Activated CD4-positive, alpha-beta T cell treated with anti-CD3 and anti-CD28 coated beads, Interleukin-2, amount 10 ng/mL, durations not matched to agents 7 days and 5 days (primary cell): ENCODE measurements at regions not wholly inside any gene's neighbourhood (a gene's known extent, or its start where the extent isn't known, plus 50 kb on each side); places are given as distances from the start of the nearest gene placed in this dataset.
A peak's percentile ranks its signal among the peaks of the same experiment; 100 is the strongest.
"Not testable (repeated sequence)": the region's sequence is repeated elsewhere in the genome, so short reads cannot be mapped to it uniquely, and the experiment has no call there.

ENCODE experiments used
- CTCF ChIA-PET: fragments of 350-600 bp; sonication (Branson Sonifier 250); formaldehyde crosslinking; loops from one replicate; lab custom pipeline; 2021; ENCODE audit warnings: antibody characterized with exemption; lab: Charles Lee
- POLR2A ChIA-PET: fragments of 350-600 bp; sonication (Branson Sonifier 250); formaldehyde crosslinking; loops from one replicate; lab custom pipeline; 2021; ENCODE audit warnings: antibody characterized with exemption; lab: Charles Lee
- DNase-seq: peaks from one replicate; pipeline ENCODE4 v3.0.0-alpha.2; 2020
- H3K27ac Mint-ChIP-seq: one replicate; pipeline ENCODE4 v1.8.0; 2021; ENCODE audit warnings: mild to moderate bottlenecking, moderate library complexity, mixed read lengths
- H3K27me3 Mint-ChIP-seq: one replicate; pipeline ENCODE4 v1.8.0; 2021; ENCODE audit warnings: mixed read lengths
- H3K36me3 Mint-ChIP-seq: one replicate; pipeline ENCODE4 v1.8.0; 2021; ENCODE audit warnings: low read depth, mixed read lengths
- H3K4me1 Mint-ChIP-seq: one replicate; pipeline ENCODE4 v1.8.0; 2021; ENCODE audit warnings: mixed read lengths
- H3K4me3 Mint-ChIP-seq: one replicate; pipeline ENCODE4 v1.8.0; 2021; ENCODE audit warnings: mild to moderate bottlenecking, moderate library complexity, mixed read lengths
- H3K9me3 Mint-ChIP-seq: one replicate; pipeline ENCODE4 v1.8.0; 2021; ENCODE audit warnings: mixed read lengths

- H3K9me3 Mint-ChIP-seq, H3K36me3 Mint-ChIP-seq, H3K4me1 Mint-ChIP-seq, DNase-seq, POLR2A ChIA-PET, CTCF ChIA-PET, H3K4me3 Mint-ChIP-seq, H3K27ac Mint-ChIP-seq, H3K27me3 Mint-ChIP-seq: not testable (repeated sequence)
These were observed 63.5 kb downstream of the UNC93B1 start for GRCh38 chr11:67940440-67940839.

- H3K27ac Mint-ChIP-seq, H3K27me3 Mint-ChIP-seq, DNase-seq, H3K4me3 Mint-ChIP-seq, POLR2A ChIA-PET, H3K4me1 Mint-ChIP-seq, H3K9me3 Mint-ChIP-seq, H3K36me3 Mint-ChIP-seq: not testable (repeated sequence)
- CTCF ChIA-PET = interaction anchor here (1.7 kb wide), 1 partner anchor 17 kb away, joined by 4 read pairs; no protein-coding TSS in a partner anchor
These were observed 64.9 kb downstream of the UNC93B1 start for GRCh38 chr11:67938964-67939363.

GRCh38 chr11:67938371-67938770 is 65.5 kb downstream of the UNC93B1 start:
- H3K27ac Mint-ChIP-seq, H3K36me3 Mint-ChIP-seq, H3K27me3 Mint-ChIP-seq, POLR2A ChIA-PET, H3K4me1 Mint-ChIP-seq, H3K4me3 Mint-ChIP-seq, H3K9me3 Mint-ChIP-seq, DNase-seq: not testable (repeated sequence)
- CTCF ChIA-PET = interaction anchor here (1.7 kb wide), 1 partner anchor 17 kb away, joined by 4 read pairs; no protein-coding TSS in a partner anchor

- peaks cover 19% of the 10 kb centered on the region for H3K4me1 Mint-ChIP-seq
- CTCF ChIA-PET = not testable (repeated sequence)
These were observed 80.3 kb downstream of the UNC93B1 start for GRCh38 chr11:67923565-67923964.

GRCh38 chr11:67920546-67920945 is 83.4 kb downstream of the UNC93B1 start:
- POLR2A ChIA-PET, H3K27me3 Mint-ChIP-seq, H3K9me3 Mint-ChIP-seq, H3K36me3 Mint-ChIP-seq, CTCF ChIA-PET: not testable (repeated sequence)
- Mint-ChIP-seq H3K4me1 (peaks cover 19% of the 10 kb centered on the region), H3K4me3 (peak overlapping the region; percentile 56), H3K27ac (peak overlapping the region; percentile 92)
- DNase-seq = peak; percentile 68

More at GRCh38 chr11:67923565-67923964, 80.3 kb downstream of the UNC93B1 start:
- H3K27me3 Mint-ChIP-seq, H3K4me3 Mint-ChIP-seq, DNase-seq, H3K9me3 Mint-ChIP-seq, H3K27ac Mint-ChIP-seq, POLR2A ChIA-PET, H3K36me3 Mint-ChIP-seq: not testable (repeated sequence)

- H3K27ac Mint-ChIP-seq, H3K27me3 Mint-ChIP-seq, CTCF ChIA-PET, POLR2A ChIA-PET, DNase-seq, H3K36me3 Mint-ChIP-seq, H3K4me1 Mint-ChIP-seq, H3K4me3 Mint-ChIP-seq: not testable (repeated sequence)
- H3K9me3 Mint-ChIP-seq = peaks cover 23% of the 10 kb centered on the region
These were observed 91.7 kb downstream of the UNC93B1 start for GRCh38 chr11:67912184-67912583.

- DNase-seq = not testable (repeated sequence)
These were observed 92.7 kb downstream of the UNC93B1 start for GRCh38 chr11:67911211-67911610.

GRCh38 chr11:67910803-67911202 is 93.1 kb downstream of the UNC93B1 start:
- H3K27me3 Mint-ChIP-seq, CTCF ChIA-PET, H3K36me3 Mint-ChIP-seq, H3K4me3 Mint-ChIP-seq, DNase-seq, POLR2A ChIA-PET, H3K27ac Mint-ChIP-seq, H3K4me1 Mint-ChIP-seq: not testable (repeated sequence)
- peaks cover 23% of the 10 kb centered on the region for H3K9me3 Mint-ChIP-seq

More at GRCh38 chr11:67911211-67911610, 92.7 kb downstream of the UNC93B1 start:
- POLR2A ChIA-PET, H3K27me3 Mint-ChIP-seq, H3K27ac Mint-ChIP-seq, H3K36me3 Mint-ChIP-seq, CTCF ChIA-PET, H3K4me3 Mint-ChIP-seq, H3K4me1 Mint-ChIP-seq: not testable (repeated sequence)
- peaks cover 23% of the 10 kb centered on the region for H3K9me3 Mint-ChIP-seq

- H3K4me3 Mint-ChIP-seq, H3K27ac Mint-ChIP-seq, DNase-seq, POLR2A ChIA-PET, CTCF ChIA-PET, H3K36me3 Mint-ChIP-seq, H3K4me1 Mint-ChIP-seq, H3K27me3 Mint-ChIP-seq, H3K9me3 Mint-ChIP-seq: not testable (repeated sequence)
These were observed 96.9 kb downstream of the UNC93B1 start for GRCh38 chr11:67906969-67907368.

GRCh38 chr11:67899462-67899861 is 104.4 kb downstream of the UNC93B1 start:
- H3K27ac Mint-ChIP-seq, H3K4me3 Mint-ChIP-seq, POLR2A ChIA-PET, H3K27me3 Mint-ChIP-seq, H3K36me3 Mint-ChIP-seq, H3K9me3 Mint-ChIP-seq, H3K4me1 Mint-ChIP-seq, DNase-seq, CTCF ChIA-PET: not testable (repeated sequence)

- H3K27me3 Mint-ChIP-seq, H3K36me3 Mint-ChIP-seq, CTCF ChIA-PET, H3K4me1 Mint-ChIP-seq, H3K27ac Mint-ChIP-seq, H3K4me3 Mint-ChIP-seq, POLR2A ChIA-PET, H3K9me3 Mint-ChIP-seq, DNase-seq: not testable (repeated sequence)
These were observed 110.4 kb downstream of the UNC93B1 start for GRCh38 chr11:67893487-67893886.

- H3K36me3 Mint-ChIP-seq, H3K4me3 Mint-ChIP-seq, CTCF ChIA-PET, DNase-seq, POLR2A ChIA-PET, H3K27me3 Mint-ChIP-seq, H3K9me3 Mint-ChIP-seq, H3K27ac Mint-ChIP-seq: not testable (repeated sequence)
- H3K4me1 Mint-ChIP-seq = peaks cover 14% of the 10 kb centered on the region
These were observed 114.3 kb downstream of the UNC93B1 start for GRCh38 chr11:67889646-67890045.

- H3K27ac Mint-ChIP-seq, CTCF ChIA-PET, H3K4me3 Mint-ChIP-seq, DNase-seq, H3K9me3 Mint-ChIP-seq, H3K36me3 Mint-ChIP-seq, POLR2A ChIA-PET, H3K27me3 Mint-ChIP-seq: not testable (repeated sequence)
- H3K4me1 Mint-ChIP-seq = peaks cover 28% of the 10 kb centered on the region
These were observed 115.8 kb downstream of the UNC93B1 start for GRCh38 chr11:67888056-67888455.

GRCh38 chr11:67886672-67887071 is 117.2 kb downstream of the UNC93B1 start:
- POLR2A ChIA-PET, DNase-seq: not testable (repeated sequence)

More at GRCh38 chr11:67886672-67887071, 117.2 kb downstream of the UNC93B1 start:
- H3K27me3 Mint-ChIP-seq, H3K36me3 Mint-ChIP-seq, H3K9me3 Mint-ChIP-seq, H3K27ac Mint-ChIP-seq: not testable (repeated sequence)
- peak overlapping the region; percentile 39 for H3K4me3 Mint-ChIP-seq
- CTCF ChIA-PET = interaction anchor here (0.8 kb wide), 1 partner anchor 69 kb away, joined by 3 read pairs; no protein-coding TSS in a partner anchor
- H3K4me1 Mint-ChIP-seq = peaks cover 28% of the 10 kb centered on the region
